K562 (cell line): ENCODE measurements at regions not wholly inside any gene's neighbourhood (a gene's known extent, or its start where the extent isn't known, plus 50 kb on each side); places are given as distances from the start of the nearest gene placed in this dataset.
"Not testable (repeated sequence)": the region's sequence is repeated elsewhere in the genome, so short reads cannot be mapped to it uniquely, and the experiment has no call there.

Experiments used
- ATAC-seq: fragments of 200-7000 bp; cut with Tn5 transposase; 3 replicates; pipeline ENCODE4 v1.9.1; 2020; ENCODE audit warnings: moderate library complexity
- BruUV-seq: library from RNA; stranded (reverse); fragments of 400-500 nt; replicated peaks from 2 replicates; lab custom pipeline; 2021; lab: Mats Ljungman, UMichigan
- CTCF ChIA-PET: fragments of 300-600 bp; formaldehyde crosslinking; extraction: SDS; loops from one replicate; lab custom pipeline; 2021; ENCODE audit warnings: low intra/inter-chr PET ratio; lab: Yijun Ruan, JAX
- POLR2A ChIA-PET: fragments of 300-600, 350-650 bp; sonication (Branson Sonifier 250); formaldehyde crosslinking; extraction: SDS; loops from one replicate; lab custom pipeline; 2021; ENCODE audit warnings: antibody characterized with exemption, inconsistent platforms; lab: Yijun Ruan, JAX
- DNase-seq, 4 experiments: peaks; one replicate each; pipeline versions ENCODE4 v3.0.0 to v3.0.0-alpha.2; 2011 to 2018; ENCODE audit warnings: low spot score in 3 of 4, mixed read lengths in 3 of 4; ENCODE audit errors: extremely low read depth in 1 of 4
- FAIRE-seq: peaks from 2 replicates; lab custom pipeline; 2011; peaks lifted over from hg19 to GRCh38; lab: Jason Lieb, UNC
- H2AFZ ChIP-seq: 2 replicates; pipeline ENCODE4 v1.6.0; 2011; ENCODE audit warnings: low read depth, low read length, control low read depth, inconsistent platforms
- H3K27ac ChIP-seq: fragments of 200-600 bp; 3 replicates; pipeline ENCODE4 v1.8.0; 2011; ENCODE audit warnings: low read depth, mild to moderate bottlenecking, control low read depth, inconsistent platforms, low read length, moderate library complexity, mixed read lengths; ENCODE audit errors: extremely low read depth
- H3K27me3 ChIP-seq, 2 experiments: fragments of 300-600 bp in 1 of 2; 2 replicates in 1 of 2; 3 replicates in 1 of 2; pipeline versions ENCODE4 v1.6.0 to v1.8.0; 2011; ENCODE audit warnings: inconsistent platforms in 2 of 2, low read length in 2 of 2, mild to moderate bottlenecking in 1 of 2, mixed read lengths in 1 of 2, moderate library complexity in 1 of 2; ENCODE audit not compliant: control insufficient read depth in 2 of 2, insufficient read depth in 2 of 2
- H3K36me3 ChIP-seq: fragments of 300-600 bp; 3 replicates; pipeline ENCODE4 v1.8.0; 2011; ENCODE audit warnings: mild to moderate bottlenecking, low read length, inconsistent platforms; ENCODE audit not compliant: control insufficient read depth, insufficient read depth
- H3K4me1 ChIP-seq, 2 experiments: fragments of 200-600 bp in 1 of 2; replicated peaks in 1 of 2; 2 replicates in 1 of 2; 3 replicates in 1 of 2; pipeline versions ENCODE4 v1.5.1 to v1.8.0; 2011; ENCODE audit warnings: inconsistent platforms in 2 of 2, low read length in 2 of 2, mild to moderate bottlenecking in 1 of 2, mixed read lengths in 1 of 2, moderate library complexity in 1 of 2; ENCODE audit not compliant: control insufficient read depth in 2 of 2, insufficient read depth in 2 of 2
- H3K4me2 ChIP-seq: 2 replicates; pipeline ENCODE4 v1.6.1; 2011; ENCODE audit warnings: low read length, control low read depth, inconsistent platforms, mixed read lengths; ENCODE audit not compliant: insufficient read depth
- H3K4me3 ChIP-seq: fragments of 200-600 bp; sonication (generic), shearing (Covaris generic); 2 replicates; pipeline ENCODE4 v1.5.1; 2016; ENCODE audit warnings: control low read depth, inconsistent platforms
- H3K79me2 ChIP-seq: fragments of 200-600 bp; 3 replicates; pipeline ENCODE4 v1.8.0; 2011; ENCODE audit warnings: low read length, inconsistent platforms; ENCODE audit not compliant: control insufficient read depth, insufficient read depth
- H3K9ac ChIP-seq, 2 experiments: 2 replicates each; pipeline versions ENCODE4 v1.6.0 to v1.6.1; 2011; ENCODE audit warnings: low read depth in 2 of 2, low read length in 2 of 2, control low read depth in 1 of 2, inconsistent platforms in 1 of 2, mild to moderate bottlenecking in 1 of 2, mixed read lengths in 1 of 2; ENCODE audit not compliant: insufficient read depth in 1 of 2
- H3K9me1 ChIP-seq: one replicate; pipeline ENCODE4 v1.6.0; 2011; ENCODE audit warnings: inconsistent platforms, mild to moderate bottlenecking, low read length, moderate library complexity; ENCODE audit not compliant: control insufficient read depth, insufficient read depth
- H3K9me3 ChIP-seq: replicated peaks from 2 replicates; pipeline ENCODE4 v1.5.1; 2011; ENCODE audit warnings: low read depth, low read length, inconsistent platforms; ENCODE audit not compliant: control insufficient read depth, insufficient read depth
- H4K20me1 ChIP-seq: replicated peaks from 2 replicates; pipeline ENCODE4 v1.6.1; 2011; ENCODE audit warnings: low read length, inconsistent platforms, mixed read lengths; ENCODE audit not compliant: control insufficient read depth, insufficient read depth
- CBX1 ChIP-seq: sonication (generic); IDR thresholded peaks from 2 replicates; pipeline ENCODE4 v1.6.1; 2016; ENCODE audit warnings: antibody characterized with exemption, low read depth, mild to moderate bottlenecking
- E2F3 ChIP-seq: fragments of 250-450 bp; sonication (Bioruptor Pico); IDR thresholded peaks from 2 replicates; pipeline ENCODE4 v1.4.0; 2020; ENCODE audit warnings: mild to moderate bottlenecking
- KLF10 ChIP-seq: fragments of 250-450 bp; sonication (Bioruptor Pico); IDR thresholded peaks from 2 replicates; pipeline ENCODE4 v1.6.1; 2021; ENCODE audit warnings: matching md5 sums
- PHB2 ChIP-seq: fragments of 450-650 bp; IDR thresholded peaks from 2 replicates; pipeline ENCODE4 v1.6.1; 2017; ENCODE audit warnings: low read depth
- PHF21A ChIP-seq: fragments of 450-650 bp; IDR thresholded peaks from 2 replicates; pipeline ENCODE4 v1.6.1; 2017; ENCODE audit warnings: low read depth, borderline replicate concordance
- RAD21 ChIP-seq, 2 experiments: fragments of 250-450 bp in 1 of 2; fragments of 450-650 bp in 1 of 2; sonication (Bioruptor Pico) in 1 of 2; formaldehyde crosslinking in 1 of 2; IDR thresholded peaks in 1 of 2; conservative IDR thresholded peaks in 1 of 2; 2 replicates each; pipeline versions ENCODE4 v1.4.0 to v1.8.0; 2020 to 2022; ENCODE audit warnings: mild to moderate bottlenecking in 2 of 2, moderate library complexity in 1 of 2
- REST ChIP-seq, 2 experiments: fragments of 450-650 bp; formaldehyde crosslinking in 1 of 2; IDR thresholded peaks; 2 replicates each; pipeline versions ENCODE4 v1.4.0 to v1.6.1; 2014 to 2020; ENCODE audit warnings: mild to moderate bottlenecking in 2 of 2, borderline replicate concordance in 1 of 2, low read depth in 1 of 2
- STAT5A ChIP-seq: IDR thresholded peaks from 2 replicates; pipeline ENCODE4 v1.6.1; 2012; ENCODE audit warnings: low read length, inconsistent platforms, borderline replicate concordance
- ZNF717 ChIP-seq: fragments of 250-450 bp; sonication (Bioruptor Pico); IDR thresholded peaks from 2 replicates; pipeline ENCODE4 v1.5.0; 2021
- WGBS: fragments of 100-300 bp; shearing (Covaris generic); methylation state at CpG from one replicate; pipeline ENCODE4 v1.1.6; 2016; ENCODE audit warnings: low coverage, mixed read lengths; ENCODE audit not compliant: insufficient coverage; ENCODE audit errors: missing lambda C conversion rate; 5-methylcytosine and 5-hydroxymethylcytosine counted together
- in situ Hi-C: fragments of 300-500 bp; cut with MboI; formaldehyde crosslinking; loops from 4 replicates; pipeline ENCODE4 v1.15.0; 2018; ENCODE audit warnings: inconsistent platforms, mixed read lengths
- intact Hi-C: fragments of 100-400 bp; cut with micrococcal nuclease; formaldehyde crosslinking; loops from 2 replicates; pipeline ENCODE4 v1.14.2; 2022

GRCh38 chr14:105605464-105606304 is 79.3 kb downstream of the TMEM121 start (continued):
- TF ChIP-seq REST (IDR thresholded peaks at IDR 0.05; ENCODE audit: borderline replicate concordance), result no peak
- TF ChIP-seq REST (CRISPR knock-in tag; IDR thresholded peaks at IDR 0.05; ENCODE audit: low read depth), result no peak
- no peak for TF ChIP-seq PHF21A
- no peak for TF ChIP-seq RAD21 (CRISPR knock-in tag; conservative IDR thresholded peaks at IDR 0.05 in 1 of 2, IDR thresholded peaks at IDR 0.05 in 1 of 2)
- TF ChIP-seq CBX1, result no peak
- TF ChIP-seq KLF10, result no peak
- TF ChIP-seq STAT5A, result no peak
- no peak for TF ChIP-seq E2F3 (CRISPR knock-in tag)
- no peak for TF ChIP-seq ZNF717 (CRISPR knock-in tag)
- TF ChIP-seq PHB2, result no peak

GRCh38 chr14:105606305-105606975 is 80.1 kb downstream of the TMEM121 start:
- H3K4me2 ChIP-seq, H3K36me3 ChIP-seq, in situ Hi-C loops, CTCF ChIA-PET, FAIRE-seq, H3K4me3 ChIP-seq, H2AFZ ChIP-seq, ATAC-seq, H3K27me3 ChIP-seq, DNase-seq, BruUV-seq, H3K27ac ChIP-seq, H3K9me3 ChIP-seq, intact Hi-C loops, POLR2A ChIA-PET, H3K79me2 ChIP-seq, H3K9me1 ChIP-seq, H3K9ac ChIP-seq, H4K20me1 ChIP-seq: not testable (repeated sequence)
- WGBS, result 16% methylated on average over 5 of the region's 15 CpGs
- peaks cover 6 to 27% of the 10 kb centered on the region in 2 experiments; a peak in 4 of 5 replicates for H3K4me1 ChIP-seq
